IPS DF 6.9 (cell line): ENCODE measurements at regions not wholly inside any gene's neighbourhood (a gene's known extent, or its start where the extent isn't known, plus 50 kb on each side); places are given as distances from the start of the nearest gene placed in this dataset.

Source experiments
- DNase-seq: peaks from one replicate; pipeline ENCODE4 v3.0.0-alpha.2; 2013; ENCODE audit warnings: low read depth, low spot score
- H3K27ac ChIP-seq: one replicate; pipeline ENCODE4 v1.5.1; 2013; ENCODE audit warnings: low read length, control low read depth
- H3K27me3 ChIP-seq: 2 replicates; pipeline ENCODE4 v1.6.1; 2013; ENCODE audit warnings: mild to moderate bottlenecking, low read length; ENCODE audit not compliant: control insufficient read depth, insufficient read depth
- H3K36me3 ChIP-seq: 2 replicates; pipeline ENCODE4 v1.6.1; 2013; ENCODE audit warnings: low read length; ENCODE audit not compliant: control insufficient read depth, insufficient read depth
- H3K4me1 ChIP-seq: 2 replicates; pipeline ENCODE4 v1.6.1; 2013; ENCODE audit warnings: low read length; ENCODE audit not compliant: control insufficient read depth, insufficient read depth
- H3K4me3 ChIP-seq: 2 replicates; pipeline ENCODE4 v1.5.1; 2013; ENCODE audit warnings: mild to moderate bottlenecking, low read length
- H3K9me3 ChIP-seq: 2 replicates; pipeline ENCODE4 v1.6.1; 2013; ENCODE audit warnings: low read length, inconsistent platforms; ENCODE audit not compliant: control insufficient read depth, insufficient read depth
- WGBS: extraction: QIAGEN DNeasy Blood & Tissue Kit; methylation state at CpG from one replicate; pipeline ENCODE4 v1.1.7; 2013; ENCODE audit warnings: mixed read lengths, missing lambda C conversion rate; ENCODE audit not compliant: insufficient read length, insufficient coverage; 5-methylcytosine and 5-hydroxymethylcytosine counted together

DNA sequence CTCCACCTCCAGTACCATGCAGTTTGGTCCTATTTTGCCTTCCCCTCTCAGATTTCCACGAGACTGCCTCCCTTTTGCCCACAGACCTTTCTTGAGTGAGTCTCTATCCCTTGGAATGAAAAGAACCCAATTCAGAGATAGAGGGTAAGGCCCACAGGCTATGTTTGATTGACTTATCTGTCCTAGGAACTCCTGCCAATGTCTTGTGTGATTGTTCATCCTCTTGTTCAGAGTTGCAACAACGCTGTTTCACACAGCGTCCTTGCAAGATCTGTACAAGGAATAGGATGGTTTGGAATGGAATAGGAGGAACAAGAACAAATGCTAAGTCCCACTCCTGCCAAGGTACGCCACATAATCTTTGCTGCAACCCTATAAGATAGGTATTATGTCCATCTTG, 142.2 kb upstream of the ABCA1 start:
- H3K27ac ChIP-seq: no peak overlapping the region
- no peak for DNase-seq
- no CpG with 5 or more reads among the region's 4 CpGs for WGBS
- H3K4me1 ChIP-seq: no peaks in the 10 kb centered on the region
- H3K9me3 ChIP-seq: no peaks in the 10 kb centered on the region
- no peaks in the 10 kb centered on the region for H3K27me3 ChIP-seq
- no peaks in the 10 kb centered on the region for H3K36me3 ChIP-seq
- no peak overlapping the region for H3K4me3 ChIP-seq

DNA sequence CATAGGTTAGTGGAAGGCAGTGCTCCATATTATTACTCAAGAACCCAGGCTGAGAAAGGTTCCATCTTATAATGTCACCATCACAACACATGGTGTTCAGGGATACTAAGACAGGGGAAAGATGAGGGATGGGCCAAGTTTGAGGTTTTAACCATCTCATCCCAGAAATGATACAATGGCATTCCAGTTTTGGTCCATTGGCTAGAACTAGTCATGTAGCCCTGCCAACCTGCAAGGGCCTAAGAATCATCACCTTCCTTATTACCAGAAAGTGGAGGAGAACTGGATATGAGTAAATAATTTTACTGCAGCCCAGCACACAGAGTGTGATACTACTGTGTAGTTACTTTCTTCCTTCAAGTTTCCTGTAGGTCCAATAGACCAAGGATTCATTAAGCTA, 144.5 kb upstream of the ABCA1 start:
- Histone ChIP-seq H3K4me1 (no peaks in the 10 kb centered on the region), H3K4me3 (no peak overlapping the region), H3K27me3 (no peaks in the 10 kb centered on the region), H3K36me3 (no peaks in the 10 kb centered on the region), H3K9me3 (no peaks in the 10 kb centered on the region), H3K27ac (no peak overlapping the region)
- no peak for DNase-seq

DNA sequence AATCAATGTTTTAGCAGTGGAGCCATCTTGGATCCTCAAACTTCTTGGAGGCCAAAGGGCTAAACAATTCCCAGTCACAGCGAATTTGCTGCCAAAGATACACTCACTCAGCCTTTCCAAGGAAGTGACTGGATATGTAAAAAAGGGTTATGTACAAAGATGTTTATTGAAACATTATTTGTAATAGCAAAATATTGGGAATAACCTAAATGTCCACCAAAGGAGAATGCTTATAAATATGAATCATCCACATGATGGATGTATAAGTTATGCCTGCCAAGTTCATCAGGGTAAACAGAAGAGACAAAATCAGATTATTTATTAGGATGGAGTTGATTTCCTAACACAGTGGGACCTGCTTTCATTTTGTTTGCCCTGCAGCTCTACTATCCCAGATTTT, 145.2 kb upstream of the ABCA1 start:
- no CpG with 5 or more reads among the region's 1 CpG for WGBS
- no peaks in the 10 kb centered on the region for H3K4me1 ChIP-seq
- no peak overlapping the region for H3K27ac ChIP-seq
- no peak overlapping the region for H3K4me3 ChIP-seq
- no peaks in the 10 kb centered on the region for H3K9me3 ChIP-seq
- H3K36me3 ChIP-seq: no peaks in the 10 kb centered on the region
- no peak for DNase-seq
- no peaks in the 10 kb centered on the region for H3K27me3 ChIP-seq

DNA sequence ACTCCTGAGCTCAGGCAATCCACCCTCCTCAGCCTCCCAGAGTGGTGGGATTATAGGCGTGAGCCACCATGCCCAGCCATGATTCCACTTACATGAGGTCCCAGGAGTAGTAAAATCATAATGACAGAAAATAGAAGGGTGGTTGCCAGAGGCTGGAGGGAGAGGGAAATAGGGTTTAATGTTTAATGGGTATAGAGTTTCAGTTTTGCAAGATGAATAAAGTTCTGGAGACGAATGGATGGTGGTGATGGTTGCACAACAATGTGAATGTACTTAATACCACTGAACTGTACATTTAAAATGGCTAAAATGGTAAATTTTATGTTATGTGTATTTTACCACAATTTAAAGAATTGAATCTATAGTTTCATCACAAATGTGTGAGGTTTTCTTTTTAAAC, 146.5 kb upstream of the ABCA1 start:
- no peak for DNase-seq
- no peak overlapping the region for H3K4me3 ChIP-seq
- H3K4me1 ChIP-seq: no peaks in the 10 kb centered on the region
- no peaks in the 10 kb centered on the region for H3K36me3 ChIP-seq
- no peaks in the 10 kb centered on the region for H3K9me3 ChIP-seq
- no peaks in the 10 kb centered on the region for H3K27me3 ChIP-seq
- no peak overlapping the region for H3K27ac ChIP-seq
- WGBS: 100% methylated on average over 1 of the region's 2 CpGs

DNA sequence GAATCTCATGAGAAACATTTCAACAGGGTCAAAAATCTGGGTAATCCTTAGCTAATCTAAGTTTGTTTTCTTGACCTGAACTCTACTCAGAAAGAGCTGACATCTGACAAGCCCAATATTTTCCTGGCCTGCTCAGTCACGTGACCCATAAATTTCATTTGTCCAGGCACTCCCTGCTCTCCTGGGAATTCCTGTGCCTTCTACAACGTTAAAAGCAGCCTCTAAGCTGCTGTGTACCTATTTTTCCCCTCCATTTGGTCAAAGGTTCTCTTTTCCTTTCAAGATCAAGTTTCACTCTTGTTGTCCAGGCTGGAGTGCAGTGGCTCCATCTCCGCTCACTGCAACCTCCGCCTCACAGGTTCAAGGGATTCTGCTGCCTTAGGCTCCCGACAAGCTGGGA, 148.8 kb upstream of the ABCA1 start:
- H3K27ac ChIP-seq: no peak overlapping the region
- no CpG with 5 or more reads among the region's 5 CpGs for WGBS
- DNase-seq: no peak

DNA sequence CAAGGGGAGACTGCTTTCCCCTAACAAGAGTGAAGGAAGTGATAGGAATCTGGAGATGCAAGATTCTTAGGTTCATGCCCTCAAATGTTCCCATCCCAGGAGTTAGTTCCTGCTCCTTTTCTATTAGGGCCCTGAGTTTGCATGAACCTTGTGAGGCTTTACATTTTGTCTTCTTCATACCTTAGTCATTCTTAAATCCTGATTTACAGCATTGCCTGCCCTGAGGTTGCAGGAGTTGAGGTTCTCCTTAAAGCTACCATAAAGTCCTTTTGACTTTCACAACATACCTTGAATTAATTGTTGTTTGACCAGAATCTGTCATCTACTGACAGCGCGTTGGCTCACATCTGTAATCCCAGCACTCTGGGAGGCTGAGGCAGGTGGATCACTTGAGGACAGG, 151.5 kb upstream of the ABCA1 start:
- no peak for DNase-seq
- Histone ChIP-seq H3K36me3 (no peaks in the 10 kb centered on the region), H3K9me3 (no peaks in the 10 kb centered on the region), H3K27ac (no peak overlapping the region), H3K27me3 (no peaks in the 10 kb centered on the region), H3K4me3 (no peak overlapping the region), H3K4me1 (no peaks in the 10 kb centered on the region)
- WGBS: no CpG with 5 or more reads among the region's 2 CpGs

More for the DNA sequence above, 148.8 kb upstream of the ABCA1 start:
- H3K27me3 ChIP-seq: no peaks in the 10 kb centered on the region
- no peak overlapping the region for H3K4me3 ChIP-seq
- H3K4me1 ChIP-seq: no peaks in the 10 kb centered on the region
- H3K9me3 ChIP-seq: no peaks in the 10 kb centered on the region
- no peaks in the 10 kb centered on the region for H3K36me3 ChIP-seq

DNA sequence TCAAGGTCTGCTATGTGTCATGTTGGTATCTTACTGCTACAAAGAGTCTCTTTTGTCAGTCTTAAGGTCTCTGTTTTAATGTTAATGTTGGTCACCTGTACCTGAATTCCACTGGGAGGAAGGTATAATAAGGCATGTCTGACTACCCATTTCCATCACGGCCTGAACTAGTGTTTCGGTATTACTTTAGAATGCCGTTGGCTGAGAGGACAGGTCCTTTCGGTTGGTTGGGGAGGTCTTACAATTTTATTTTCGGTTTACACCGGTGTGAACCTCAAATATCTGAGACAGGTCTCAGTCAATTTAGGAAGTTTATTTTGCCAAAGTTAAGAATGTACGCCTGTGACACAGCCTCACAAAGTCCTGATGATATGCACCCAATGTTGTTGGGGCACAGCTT, 154.9 kb upstream of the ABCA1 start:
- WGBS: no CpG with 5 or more reads among the region's 7 CpGs
- Histone ChIP-seq H3K27ac (no peak overlapping the region), H3K4me1 (no peaks in the 10 kb centered on the region), H3K36me3 (no peaks in the 10 kb centered on the region), H3K4me3 (no peak overlapping the region), H3K27me3 (no peaks in the 10 kb centered on the region), H3K9me3 (no peaks in the 10 kb centered on the region)
- DNase-seq: no peak

DNA sequence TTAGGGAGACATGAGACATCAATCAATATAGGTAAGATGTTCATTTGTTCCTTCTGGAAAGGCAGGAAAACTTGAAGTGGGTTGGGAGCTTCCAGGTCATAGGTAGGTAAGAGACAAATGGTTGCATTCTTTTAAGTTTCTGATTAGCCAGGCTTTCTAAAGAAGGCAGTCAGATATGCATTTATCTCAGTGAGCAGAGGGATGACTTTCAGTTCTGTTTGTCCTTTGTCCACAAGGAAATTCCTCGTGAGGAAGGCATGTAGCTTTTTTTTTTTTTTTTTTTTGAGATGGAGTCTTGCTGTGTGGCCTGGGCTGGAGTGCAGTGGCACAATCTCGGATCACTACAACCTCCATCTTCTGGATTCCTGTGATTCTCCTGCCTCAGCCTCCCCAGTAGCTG, 155.3 kb upstream of the ABCA1 start:
- Histone ChIP-seq H3K9me3 (no peaks in the 10 kb centered on the region), H3K36me3 (no peaks in the 10 kb centered on the region), H3K4me1 (no peaks in the 10 kb centered on the region), H3K27me3 (no peaks in the 10 kb centered on the region), H3K27ac (no peak overlapping the region), H3K4me3 (no peak overlapping the region)
- WGBS: no CpG with 5 or more reads among the region's 2 CpGs
- DNase-seq: no peak

DNA sequence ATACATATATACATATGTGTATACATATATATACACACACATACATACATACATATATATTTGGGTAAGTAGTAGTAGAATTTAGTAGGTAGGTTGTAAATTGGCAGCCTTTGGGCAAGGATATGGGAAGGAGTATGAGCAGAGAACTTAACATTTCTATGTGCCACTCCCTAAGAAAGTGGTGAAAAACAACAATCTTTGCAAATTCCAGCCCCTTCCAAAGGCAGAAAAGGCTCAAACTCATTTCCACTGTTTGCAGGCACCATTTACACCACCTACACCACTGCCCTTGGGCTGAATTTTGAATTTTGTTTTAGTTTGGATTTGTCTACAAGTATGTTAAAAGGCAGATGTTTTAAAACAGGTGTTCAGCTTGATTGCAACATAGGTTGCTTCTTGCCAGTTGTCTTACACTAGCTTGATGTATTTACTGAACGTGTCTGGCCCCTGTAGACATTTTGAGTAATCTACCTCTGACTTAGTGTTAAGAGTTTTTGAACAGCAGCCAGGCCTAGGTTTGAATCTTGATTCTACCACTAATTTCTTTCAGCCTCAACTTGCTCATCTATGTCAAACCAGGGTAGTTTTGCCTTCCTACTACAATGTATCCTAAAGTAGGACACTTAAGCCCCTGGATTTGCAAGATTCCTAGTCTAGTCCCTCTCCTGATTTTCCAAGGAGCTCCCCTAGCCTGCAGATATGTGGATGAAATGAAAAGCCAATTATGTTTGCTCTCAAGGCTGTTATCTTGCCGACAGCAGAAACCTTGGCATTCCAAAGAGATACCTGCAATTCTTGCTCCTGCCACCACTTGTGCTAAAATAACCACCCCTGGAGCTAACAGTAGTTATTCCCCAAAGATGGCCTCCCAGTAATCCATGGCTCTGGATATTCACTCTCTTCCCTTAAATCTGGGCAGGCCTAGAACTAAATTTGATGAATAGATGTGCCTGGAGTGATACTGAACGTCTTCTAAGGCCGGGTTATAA, 156.2 kb upstream of the SLC44A1 start:
- no CpG with 5 or more reads among the region's 4 CpGs for WGBS
- H3K27ac ChIP-seq: no peak overlapping the region
- H3K9me3 ChIP-seq: no peaks in the 10 kb centered on the region
- no peaks in the 10 kb centered on the region for H3K27me3 ChIP-seq
- H3K4me3 ChIP-seq: no peak overlapping the region
- H3K36me3 ChIP-seq: no peaks in the 10 kb centered on the region
- no peak for DNase-seq
- H3K4me1 ChIP-seq: no peaks in the 10 kb centered on the region

DNA sequence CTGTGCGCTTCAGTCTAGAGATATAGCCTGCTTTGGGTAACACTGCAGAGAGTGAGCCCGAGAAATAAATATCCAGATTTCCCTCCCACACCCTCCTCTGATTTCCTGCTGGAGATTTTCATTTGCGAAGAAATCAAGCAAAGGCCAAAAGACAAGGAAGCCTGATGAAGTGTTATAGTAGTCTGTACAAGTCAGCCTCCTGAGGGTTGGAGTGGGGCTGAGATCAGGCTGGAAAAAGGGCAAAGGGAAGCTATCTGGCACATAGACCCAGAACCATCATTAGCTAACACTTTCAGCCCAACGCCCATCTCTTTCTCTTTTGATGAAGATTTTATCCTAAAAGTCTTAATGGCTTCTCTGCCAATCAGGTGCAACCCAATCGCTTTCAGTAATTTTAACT, 154.6 kb upstream of the SLC44A1 start:
- H3K4me3 ChIP-seq: no peak overlapping the region
- peaks cover 2% of the 10 kb centered on the region for H3K4me1 ChIP-seq
- no peaks in the 10 kb centered on the region for H3K27me3 ChIP-seq
- no CpG with 5 or more reads among the region's 5 CpGs for WGBS
- DNase-seq: no peak
- H3K36me3 ChIP-seq: no peaks in the 10 kb centered on the region
- no peak overlapping the region for H3K27ac ChIP-seq
- no peaks in the 10 kb centered on the region for H3K9me3 ChIP-seq
